ENCODE measurements at regions not wholly inside any gene's neighbourhood (a gene's known extent, or its start where the extent isn't known, plus 50 kb on each side); places are given as distances from the start of the nearest gene placed in this dataset.

DNA sequence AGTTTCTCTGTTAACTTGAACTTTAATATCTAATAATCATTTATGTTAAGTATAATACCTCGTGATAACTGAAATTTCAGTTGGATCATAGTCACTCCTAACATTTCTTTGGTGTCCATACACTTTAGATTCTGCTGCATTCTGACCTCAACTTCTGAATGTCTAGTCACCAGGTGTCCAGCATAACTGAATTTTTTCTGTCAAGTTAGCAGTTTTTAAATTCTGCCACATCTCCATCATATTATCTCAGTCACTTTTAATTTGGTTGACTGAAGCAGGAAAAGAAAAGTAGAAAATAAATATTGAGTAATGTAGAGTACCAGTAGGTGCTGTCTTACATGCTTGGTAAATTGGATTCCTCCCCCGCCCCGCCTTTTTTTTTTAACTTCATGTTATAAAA is 128.6 kb downstream of the TANC2 start:
- Mint-ChIP-seq H3K4me1 (ENCODE audit: low read depth) (peaks cover 48% of the 10 kb centered on the region), H3K4me3 (no peak overlapping the region), H3K27me3 (ENCODE audit: insufficient read depth) (no peaks in the 10 kb centered on the region; the same call in 1 of the 2 replicates), H3K27ac (no peak overlapping the region), H3K36me3 (ENCODE audit: low read depth) (peaks cover 47% of the 10 kb centered on the region), H3K9me3 (peaks cover 16% of the 10 kb centered on the region)
- TF ChIP-seq, protein P1, sequence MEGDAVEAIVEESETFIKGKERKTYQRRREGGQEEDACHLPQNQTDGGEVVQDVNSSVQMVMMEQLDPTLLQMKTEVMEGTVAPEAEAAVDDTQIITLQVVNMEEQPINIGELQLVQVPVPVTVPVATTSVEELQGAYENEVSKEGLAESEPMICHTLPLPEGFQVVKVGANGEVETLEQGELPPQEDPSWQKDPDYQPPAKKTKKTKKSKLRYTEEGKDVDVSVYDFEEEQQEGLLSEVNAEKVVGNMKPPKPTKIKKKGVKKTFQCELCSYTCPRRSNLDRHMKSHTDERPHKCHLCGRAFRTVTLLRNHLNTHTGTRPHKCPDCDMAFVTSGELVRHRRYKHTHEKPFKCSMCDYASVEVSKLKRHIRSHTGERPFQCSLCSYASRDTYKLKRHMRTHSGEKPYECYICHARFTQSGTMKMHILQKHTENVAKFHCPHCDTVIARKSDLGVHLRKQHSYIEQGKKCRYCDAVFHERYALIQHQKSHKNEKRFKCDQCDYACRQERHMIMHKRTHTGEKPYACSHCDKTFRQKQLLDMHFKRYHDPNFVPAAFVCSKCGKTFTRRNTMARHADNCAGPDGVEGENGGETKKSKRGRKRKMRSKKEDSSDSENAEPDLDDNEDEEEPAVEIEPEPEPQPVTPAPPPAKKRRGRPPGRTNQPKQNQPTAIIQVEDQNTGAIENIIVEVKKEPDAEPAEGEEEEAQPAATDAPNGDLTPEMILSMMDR (IDR thresholded peaks at IDR 0.05), result no peak
- DNase-seq, result no peak

DNA sequence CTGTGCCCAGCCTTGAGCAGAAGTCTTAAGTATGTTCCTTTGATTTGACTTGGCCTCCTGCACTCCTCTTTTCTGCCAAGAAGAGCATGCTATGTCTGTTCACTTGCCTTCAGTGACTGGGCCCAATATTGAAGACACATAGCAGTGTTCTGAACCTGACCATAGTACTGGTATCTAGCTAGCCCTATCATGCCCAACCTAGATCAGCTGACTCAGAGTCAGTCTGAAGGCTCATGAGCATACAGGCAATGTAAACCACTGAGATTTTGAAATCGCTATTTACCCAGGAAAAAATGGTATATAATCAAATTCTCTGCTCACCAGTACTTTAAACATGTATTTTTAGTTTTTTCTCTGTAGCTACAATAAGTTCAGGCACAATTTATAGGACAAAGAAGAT is 129.4 kb downstream of the TANC2 start:
- Mint-ChIP-seq H3K4me1 (ENCODE audit: low read depth) (peaks cover 48% of the 10 kb centered on the region), H3K27ac (peak overlapping the region; percentile 79), H3K9me3 (peaks cover 12% of the 10 kb centered on the region), H3K4me3 (peak overlapping the region; percentile 19; the same call in 1 of the 2 replicates), H3K36me3 (ENCODE audit: low read depth) (peaks cover 40% of the 10 kb centered on the region), H3K27me3 (ENCODE audit: insufficient read depth) (no peaks in the 10 kb centered on the region; the same call in 1 of the 2 replicates)
- TF ChIP-seq, protein P1 (IDR thresholded peaks at IDR 0.05), result no peak
- no peak for DNase-seq

DNA sequence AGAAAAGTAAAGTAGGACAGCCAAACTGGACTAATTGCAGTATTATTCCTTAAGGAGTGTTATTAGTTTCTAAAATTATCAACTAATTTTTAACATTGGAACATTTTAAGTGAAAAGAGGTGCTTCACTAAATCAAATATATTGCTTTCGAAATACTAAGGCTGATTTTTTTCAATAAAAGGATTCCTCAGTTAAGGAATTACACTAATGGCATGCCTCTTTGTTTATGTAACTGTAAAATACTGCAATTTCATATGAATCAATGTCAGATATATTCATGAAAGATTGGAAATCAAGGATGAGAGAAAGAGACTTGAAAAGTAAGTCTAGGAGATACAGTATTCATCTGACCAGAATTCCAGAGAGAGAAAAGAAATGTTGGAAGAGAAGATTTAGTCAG is 129.8 kb downstream of the TANC2 start:
- TF ChIP-seq, protein P1 (IDR thresholded peaks at IDR 0.05), result no peak
- Mint-ChIP-seq H3K4me1 (ENCODE audit: low read depth) (peaks cover 48% of the 10 kb centered on the region), H3K36me3 (ENCODE audit: low read depth) (peaks cover 36% of the 10 kb centered on the region), H3K27me3 (ENCODE audit: insufficient read depth) (no peaks in the 10 kb centered on the region; the same call in 1 of the 2 replicates), H3K27ac (peak overlapping the region; percentile 79), H3K4me3 (peak overlapping the region; percentile 42), H3K9me3 (peaks cover 10% of the 10 kb centered on the region)
- no peak for DNase-seq

DNA sequence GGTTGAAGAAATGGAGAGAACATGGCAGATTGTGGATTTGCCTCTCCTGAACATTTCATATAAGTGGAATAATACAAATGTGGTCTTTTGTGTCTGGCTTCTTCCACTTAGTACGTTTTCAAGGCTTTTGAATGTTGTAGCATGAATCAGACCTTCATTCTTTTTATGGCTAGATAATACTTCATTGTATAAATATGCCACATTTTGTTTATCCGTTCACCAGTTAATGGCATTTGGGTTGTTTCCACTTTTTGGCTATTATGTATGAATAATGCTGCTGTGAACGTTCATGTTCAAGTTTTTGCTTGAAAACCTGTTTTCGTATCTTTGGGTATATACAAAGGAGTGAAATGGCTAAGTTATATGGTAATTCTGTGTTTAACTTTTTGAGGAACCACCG is 130.4 kb downstream of the TANC2 start:
- H3K4me3 Mint-ChIP-seq, result peak overlapping the region; percentile 42
- TF ChIP-seq, protein P1 (IDR thresholded peaks at IDR 0.05), result no peak
- peaks cover 5% of the 10 kb centered on the region for H3K9me3 Mint-ChIP-seq
- H3K4me1 Mint-ChIP-seq (ENCODE audit: low read depth), result peaks cover 48% of the 10 kb centered on the region
- no peaks in the 10 kb centered on the region; the same call in 1 of the 2 replicates for H3K27me3 Mint-ChIP-seq (ENCODE audit: insufficient read depth)
- DNase-seq, result peak; percentile 74
- H3K36me3 Mint-ChIP-seq (ENCODE audit: low read depth), result peaks cover 32% of the 10 kb centered on the region
- peak overlapping the region; percentile 79 for H3K27ac Mint-ChIP-seq

DNA sequence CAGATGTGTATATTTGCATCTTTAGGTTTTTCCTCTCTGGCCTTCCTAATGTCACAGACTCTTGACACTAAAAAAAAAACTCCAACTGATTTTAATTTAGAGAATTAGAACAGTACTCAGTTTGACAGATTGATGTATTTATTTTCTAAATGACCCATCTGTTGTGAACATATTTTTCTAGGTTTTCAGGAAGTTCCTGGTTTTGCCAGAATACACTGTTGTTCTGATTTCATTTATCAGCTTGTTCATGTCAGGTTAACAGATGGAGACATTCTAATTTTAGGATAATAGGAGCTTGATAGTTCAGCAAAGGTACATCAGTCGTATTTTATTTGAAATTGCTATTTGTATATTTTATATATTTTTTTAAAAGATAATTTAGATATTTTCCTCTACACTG is 133.4 kb downstream of the TANC2 start:
- TF ChIP-seq, protein P1 (IDR thresholded peaks at IDR 0.05), result no peak
- Mint-ChIP-seq H3K36me3 (ENCODE audit: low read depth) (peaks cover 32% of the 10 kb centered on the region), H3K9me3 (no peaks in the 10 kb centered on the region)

DNA sequence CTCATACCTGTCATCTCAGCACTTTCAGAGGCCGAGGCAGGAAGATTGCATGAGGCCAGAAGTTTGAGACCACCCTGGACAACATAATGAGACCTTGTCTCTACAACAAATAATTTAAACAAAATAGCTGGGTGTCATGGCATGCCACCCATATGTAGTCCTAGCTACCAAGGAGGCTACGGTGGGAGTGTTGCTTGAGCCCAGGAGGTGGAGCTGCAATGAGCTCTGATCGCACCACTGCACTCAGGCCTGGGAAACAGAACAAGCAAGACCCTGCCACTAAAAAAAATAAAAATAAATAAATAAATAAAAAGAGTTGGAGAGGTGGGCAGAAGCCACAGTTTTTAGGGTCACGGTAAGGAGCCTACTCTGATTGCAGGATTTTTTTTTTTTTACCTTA is 136.0 kb downstream of the TANC2 start:
- H3K27me3 Mint-ChIP-seq (ENCODE audit: insufficient read depth), result no peaks in the 10 kb centered on the region
- DNase-seq, result no peak
- no peak overlapping the region for H3K27ac Mint-ChIP-seq
- H3K4me3 Mint-ChIP-seq, result no peak overlapping the region
- H3K9me3 Mint-ChIP-seq, result no peaks in the 10 kb centered on the region
- H3K4me1 Mint-ChIP-seq (ENCODE audit: low read depth), result peaks cover 24% of the 10 kb centered on the region
- TF ChIP-seq, protein P1 (IDR thresholded peaks at IDR 0.05), result no peak
- H3K36me3 Mint-ChIP-seq (ENCODE audit: low read depth), result peaks cover 28% of the 10 kb centered on the region

More for the DNA sequence above, 133.4 kb downstream of the TANC2 start:
- peaks cover 37% of the 10 kb centered on the region for H3K4me1 Mint-ChIP-seq (ENCODE audit: low read depth)
- DNase-seq, result no peak
- H3K4me3 Mint-ChIP-seq, result no peak overlapping the region
- no peaks in the 10 kb centered on the region; the same call in 1 of the 2 replicates for H3K27me3 Mint-ChIP-seq (ENCODE audit: insufficient read depth)
- H3K27ac Mint-ChIP-seq, result no peak overlapping the region

All from HFFc6 (cell line).